ENCODE measurements at regions not wholly inside any gene's neighbourhood (a gene's known extent, or its start where the extent isn't known, plus 50 kb on each side); places are given as distances from the start of the nearest gene placed in this dataset.
"Not testable (repeated sequence)": the region's sequence is repeated elsewhere in the genome, so short reads cannot be mapped to it uniquely, and the experiment has no call there.

- DNase-seq: no peak
These were observed 1902.2 kb upstream of the C9orf72 start for GRCh38 chr9:29475471-29475870.

- DNase-seq: no peak
These were observed 1938.4 kb upstream of the C9orf72 start for GRCh38 chr9:29511680-29512079.

- no peak for DNase-seq
These were observed 1941.1 kb upstream of the C9orf72 start for GRCh38 chr9:29514336-29514735.

GRCh38 chr9:29514862-29515261 is 1941.6 kb upstream of the C9orf72 start:
- DNase-seq: no peak

GRCh38 chr9:29548436-29548835 is 1975.2 kb upstream of the C9orf72 start:
- DNase-seq: no peak

GRCh38 chr9:29555502-29555901 is 1982.2 kb upstream of the C9orf72 start:
- DNase-seq: no peak

- no peak for DNase-seq
These were observed 1983.0 kb upstream of the C9orf72 start for GRCh38 chr9:29556317-29556716.

- DNase-seq: no peak
These were observed 1983.5 kb upstream of the C9orf72 start for GRCh38 chr9:29556746-29557145.

GRCh38 chr9:29564564-29564963 is 1991.3 kb upstream of the C9orf72 start:
- no peak for DNase-seq

GRCh38 chr9:29575219-29575618 is 2001.9 kb upstream of the C9orf72 start:
- no peak for DNase-seq

GRCh38 chr9:29588361-29588760 is 2015.1 kb upstream of the C9orf72 start:
- DNase-seq: no peak

- no peak for DNase-seq
These were observed 2036.0 kb upstream of the C9orf72 start for GRCh38 chr9:29609282-29609681.

- no peak for DNase-seq
These were observed 2040.5 kb upstream of the C9orf72 start for GRCh38 chr9:29613773-29614172.

- DNase-seq: no peak
These were observed 2043.6 kb upstream of the C9orf72 start for GRCh38 chr9:29616844-29617243.

GRCh38 chr9:29625292-29625731 is 2052.0 kb upstream of the C9orf72 start:
- DNase-seq: no peak

GRCh38 chr9:29625931-29626330 is 2052.7 kb upstream of the C9orf72 start:
- DNase-seq: no peak

GRCh38 chr9:29628856-29629255 is 2055.6 kb upstream of the C9orf72 start:
- DNase-seq: not testable (repeated sequence)

GRCh38 chr9:29637471-29638237 is 2064.4 kb upstream of the C9orf72 start:
- no peak for DNase-seq

- DNase-seq: no peak
These were observed 2067.2 kb upstream of the C9orf72 start for GRCh38 chr9:29640507-29640906.

- DNase-seq: no peak
These were observed 2071.2 kb upstream of the C9orf72 start for GRCh38 chr9:29644514-29644913.

- DNase-seq: no peak
These were observed 2074.2 kb upstream of the C9orf72 start for GRCh38 chr9:29647451-29647850.

GRCh38 chr9:29648132-29648531 is 2074.9 kb upstream of the C9orf72 start:
- no peak for DNase-seq

GRCh38 chr9:29648601-29649000 is 2075.3 kb upstream of the C9orf72 start:
- no peak for DNase-seq

- DNase-seq: no peak
These were observed 2083.5 kb upstream of the C9orf72 start for GRCh38 chr9:29656641-29657406.

Measured in SIG-M5 (cell line).